IPS-20b (cell line): ENCODE measurements at regions not wholly inside any gene's neighbourhood (a gene's known extent, or its start where the extent isn't known, plus 50 kb on each side); places are given as distances from the start of the nearest gene placed in this dataset.
"Not testable (repeated sequence)": the region's sequence is repeated elsewhere in the genome, so short reads cannot be mapped to it uniquely, and the experiment has no call there.

Experiments used
- H3K27ac ChIP-seq: one replicate; pipeline ENCODE4 v1.5.1; 2013; ENCODE audit warnings: low read length
- H3K27me3 ChIP-seq: 2 replicates; pipeline ENCODE4 v1.6.1; 2013; ENCODE audit warnings: mild to moderate bottlenecking, low read length, inconsistent platforms; ENCODE audit not compliant: insufficient read depth
- H3K36me3 ChIP-seq: 2 replicates; pipeline ENCODE4 v1.6.1; 2013; ENCODE audit warnings: low read depth, mild to moderate bottlenecking, inconsistent platforms, low read length, moderate library complexity; ENCODE audit not compliant: insufficient read depth
- H3K4me1 ChIP-seq: 2 replicates; pipeline ENCODE4 v1.6.1; 2013; ENCODE audit warnings: mild to moderate bottlenecking, control low read depth, inconsistent platforms, low read length, moderate library complexity; ENCODE audit not compliant: insufficient read depth
- H3K4me3 ChIP-seq: 2 replicates; pipeline ENCODE4 v1.5.1; 2013; ENCODE audit warnings: mild to moderate bottlenecking, low read length, inconsistent platforms
- H3K9ac ChIP-seq: 2 replicates; pipeline ENCODE4 v1.6.1; 2013; ENCODE audit warnings: low read depth, mild to moderate bottlenecking, inconsistent platforms, low read length, moderate library complexity
- H3K9me3 ChIP-seq: 2 replicates; pipeline ENCODE4 v1.6.1; 2013; ENCODE audit warnings: mild to moderate bottlenecking, low read depth, low read length, inconsistent platforms; ENCODE audit not compliant: insufficient read depth

- H3K36me3 ChIP-seq, result no peaks in the 10 kb centered on the region
- H3K27ac ChIP-seq, result no peak overlapping the region
- H3K27me3 ChIP-seq, result no peaks in the 10 kb centered on the region; the same call in 1 of the 2 replicates
- H3K9ac ChIP-seq, result no peak overlapping the region
- H3K9me3 ChIP-seq, result no peaks in the 10 kb centered on the region
- no peak overlapping the region for H3K4me3 ChIP-seq
- H3K4me1 ChIP-seq, result peaks cover 11% of the 10 kb centered on the region; the same call in 1 of the 2 replicates
Observed at GRCh38 chr16:9666834-9667480, 515.3 kb downstream of the GRIN2A start.

- peak overlapping the region; percentile 8; the same call in 1 of the 2 replicates for H3K4me3 ChIP-seq
- no peak overlapping the region for H3K27ac ChIP-seq
- H3K36me3 ChIP-seq, result no peaks in the 10 kb centered on the region
- H3K9me3 ChIP-seq, result no peaks in the 10 kb centered on the region
- peak overlapping the region; percentile 27; the same call in 1 of the 2 replicates for H3K9ac ChIP-seq
- H3K4me1 ChIP-seq, result peaks cover 11% of the 10 kb centered on the region; the same call in 1 of the 2 replicates
- no peaks in the 10 kb centered on the region; the same call in 1 of the 2 replicates for H3K27me3 ChIP-seq
Observed at GRCh38 chr16:9670033-9670432, 512.2 kb downstream of the GRIN2A start.

GRCh38 chr16:9670616-9671015 lies 511.6 kb downstream of the GRIN2A start:
- H3K36me3 ChIP-seq, H3K27me3 ChIP-seq, H3K9me3 ChIP-seq, H3K27ac ChIP-seq: not testable (repeated sequence)
- H3K9ac ChIP-seq, result peak overlapping the region; percentile 27; the same call in 1 of the 2 replicates
- H3K4me3 ChIP-seq, result peak overlapping the region; percentile 8; the same call in 1 of the 2 replicates
- peaks cover 11% of the 10 kb centered on the region; the same call in 1 of the 2 replicates for H3K4me1 ChIP-seq

- peaks cover 41% of the 10 kb centered on the region for H3K4me1 ChIP-seq
- peak overlapping the region; percentile 64 for H3K27ac ChIP-seq
- H3K9ac ChIP-seq, result peak overlapping the region; percentile 63; the same call in 1 of the 2 replicates
- H3K4me3 ChIP-seq, H3K27me3 ChIP-seq, H3K36me3 ChIP-seq, H3K9me3 ChIP-seq: not testable (repeated sequence)
Observed at GRCh38 chr16:9676560-9677300, 505.5 kb downstream of the GRIN2A start.

- H3K27ac ChIP-seq, result peak overlapping the region; percentile 44
- peaks cover 41% of the 10 kb centered on the region for H3K4me1 ChIP-seq
- peak overlapping the region; percentile 63; the same call in 1 of the 2 replicates for H3K9ac ChIP-seq
- H3K9me3 ChIP-seq, result no peaks in the 10 kb centered on the region
- H3K36me3 ChIP-seq, result no peaks in the 10 kb centered on the region
- H3K27me3 ChIP-seq, result no peaks in the 10 kb centered on the region
- no peak overlapping the region; the same call in 1 of the 2 replicates for H3K4me3 ChIP-seq
Observed at GRCh38 chr16:9677301-9677653, 505.0 kb downstream of the GRIN2A start.

- Histone ChIP-seq H3K9me3 (peaks cover 9% of the 10 kb centered on the region; the same call in 1 of the 2 replicates), H3K9ac (peak overlapping the region; percentile 70), H3K27ac (no peak overlapping the region), H3K27me3 (no peaks in the 10 kb centered on the region), H3K36me3 (no peaks in the 10 kb centered on the region), H3K4me1 (peaks cover 50% of the 10 kb centered on the region), H3K4me3 (no peak overlapping the region)
Observed at GRCh38 chr16:9679213-9679767, 502.9 kb downstream of the GRIN2A start.

GRCh38 chr16:9680019-9680655 lies 502.1 kb downstream of the GRIN2A start:
- Histone ChIP-seq H3K4me1 (peaks cover 50% of the 10 kb centered on the region), H3K9ac (peak overlapping the region; percentile 85)

GRCh38 chr16:9680968-9681367 lies 501.3 kb downstream of the GRIN2A start:
- Histone ChIP-seq H3K27ac (peak overlapping the region; percentile 40), H3K9ac (peak overlapping the region; percentile 85; the same call in 1 of the 2 replicates), H3K27me3 (no peaks in the 10 kb centered on the region), H3K9me3 (peaks cover 9% of the 10 kb centered on the region; the same call in 1 of the 2 replicates), H3K4me3 (peak overlapping the region; percentile 63), H3K4me1 (peaks cover 50% of the 10 kb centered on the region), H3K36me3 (no peaks in the 10 kb centered on the region)

More at GRCh38 chr16:9680019-9680655, 502.1 kb downstream of the GRIN2A start:
- Histone ChIP-seq H3K9me3 (peaks cover 9% of the 10 kb centered on the region; the same call in 1 of the 2 replicates), H3K27ac (peak overlapping the region; percentile 71), H3K4me3 (peak overlapping the region; percentile 63), H3K36me3 (no peaks in the 10 kb centered on the region), H3K27me3 (no peaks in the 10 kb centered on the region)

- Histone ChIP-seq H3K27me3 (no peaks in the 10 kb centered on the region), H3K9me3 (peaks cover 9% of the 10 kb centered on the region; the same call in 1 of the 2 replicates), H3K36me3 (no peaks in the 10 kb centered on the region), H3K4me3 (peak overlapping the region; percentile 63; the same call in 1 of the 2 replicates), H3K4me1 (peaks cover 50% of the 10 kb centered on the region), H3K9ac (peak overlapping the region; percentile 85; the same call in 1 of the 2 replicates), H3K27ac (no peak overlapping the region)
Observed at GRCh38 chr16:9681508-9681907, 500.7 kb downstream of the GRIN2A start.

GRCh38 chr16:9682320-9682719 lies 499.9 kb downstream of the GRIN2A start:
- no peaks in the 10 kb centered on the region for H3K36me3 ChIP-seq
- H3K27me3 ChIP-seq, result no peaks in the 10 kb centered on the region
- no peak overlapping the region for H3K4me3 ChIP-seq
- H3K27ac ChIP-seq, result no peak overlapping the region
- no peak overlapping the region for H3K9ac ChIP-seq
- peaks cover 47% of the 10 kb centered on the region for H3K4me1 ChIP-seq
- H3K9me3 ChIP-seq, result peaks cover 9% of the 10 kb centered on the region; the same call in 1 of the 2 replicates

GRCh38 chr16:9683677-9684076 lies 498.6 kb downstream of the GRIN2A start:
- no peaks in the 10 kb centered on the region for H3K27me3 ChIP-seq
- peaks cover 35% of the 10 kb centered on the region for H3K4me1 ChIP-seq
- H3K9me3 ChIP-seq, result peaks cover 9% of the 10 kb centered on the region; the same call in 1 of the 2 replicates
- H3K27ac ChIP-seq, result no peak overlapping the region
- H3K36me3 ChIP-seq, result no peaks in the 10 kb centered on the region
- no peak overlapping the region for H3K9ac ChIP-seq
- no peak overlapping the region for H3K4me3 ChIP-seq
